HepG2 (cell line): ENCODE measurements at regions not wholly inside any gene's neighbourhood (a gene's known extent, or its start where the extent isn't known, plus 50 kb on each side); places are given as distances from the start of the nearest gene placed in this dataset.

Experiments
- ATAC-seq: fragments of 200-7000 bp; cut with Tn5 transposase; 3 replicates; pipeline ENCODE4 v1.9.1; 2020; ENCODE audit warnings: mild to moderate bottlenecking, moderate library complexity
- BruUV-seq: library from RNA; stranded (reverse); fragments of 400-500 nt; replicated peaks from 2 replicates; lab custom pipeline; 2021; lab: Mats Ljungman, UMichigan
- CTCF ChIA-PET: fragments of 300-600 bp; formaldehyde crosslinking; extraction: SDS; loops from one replicate; lab custom pipeline; 2021; ENCODE audit warnings: low total read pairs, inconsistent platforms, low intra/inter-chr PET ratio; lab: Yijun Ruan, JAX
- POLR2A ChIA-PET: fragments of 350-600 bp; sonication (Branson Sonifier 250); formaldehyde crosslinking; loops from one replicate; lab custom pipeline; 2020; ENCODE audit warnings: antibody characterized with exemption, inconsistent platforms; lab: Yijun Ruan, JAX
- DNase-seq: peaks from one replicate; pipeline ENCODE4 v3.0.0-alpha.2; 2015; ENCODE audit warnings: low spot score
- FAIRE-seq: peaks from 3 replicates; lab custom pipeline; 2011; peaks lifted over from hg19 to GRCh38; lab: Jason Lieb, UNC
- H2AFZ ChIP-seq: one replicate; pipeline ENCODE4 v1.6.1; 2011; ENCODE audit warnings: low read length, inconsistent platforms
- H3K27ac ChIP-seq: fragments of 300-600 bp; 3 replicates; pipeline ENCODE4 v1.8.0; 2011; ENCODE audit warnings: mixed run types, mild to moderate bottlenecking, mixed read lengths, low read length, inconsistent platforms; ENCODE audit not compliant: insufficient read depth; ENCODE audit errors: extremely low read length
- H3K27me3 ChIP-seq, 2 experiments: fragments of 200-600 bp in 1 of 2; 2 replicates in 1 of 2; 3 replicates in 1 of 2; pipeline versions ENCODE4 v1.6.0 to v1.8.0; 2011; ENCODE audit warnings: low read length in 2 of 2, mild to moderate bottlenecking in 2 of 2, moderate library complexity in 2 of 2, inconsistent platforms in 1 of 2; ENCODE audit not compliant: insufficient read depth in 2 of 2, control insufficient read depth in 1 of 2
- H3K36me3 ChIP-seq, 2 experiments: fragments of 200-600 bp in 1 of 2; replicated peaks in 1 of 2; 2 replicates in 1 of 2; 3 replicates in 1 of 2; pipeline versions ENCODE4 v1.5.1 to v1.8.0; 2011; ENCODE audit warnings: low read length in 2 of 2, inconsistent platforms in 1 of 2; ENCODE audit not compliant: insufficient read depth in 2 of 2, control insufficient read depth in 1 of 2
- H3K4me1 ChIP-seq: 2 replicates; pipeline ENCODE4 v1.5.1; 2012; ENCODE audit warnings: low read length, inconsistent platforms; ENCODE audit not compliant: insufficient read depth
- H3K4me2 ChIP-seq: 2 replicates; pipeline ENCODE4 v1.6.0; 2011; ENCODE audit warnings: low read depth, low read length, inconsistent platforms
- H3K4me3 ChIP-seq, 3 experiments: fragments of 200-600 bp in 1 of 3; sonication (generic), shearing (Covaris generic) in 1 of 3; replicated peaks in 1 of 3; 2 replicates each; pipeline ENCODE4 v1.5.1; 2011 to 2016; ENCODE audit warnings: low read length in 3 of 3, inconsistent platforms in 2 of 3, low read depth in 2 of 3, mild to moderate bottlenecking in 2 of 3, control low read depth in 1 of 3, mixed read lengths in 1 of 3; ENCODE audit not compliant: insufficient read depth in 1 of 3
- H3K79me2 ChIP-seq: one replicate; pipeline ENCODE4 v1.6.1; 2011; ENCODE audit warnings: low read length, inconsistent platforms; ENCODE audit not compliant: insufficient read depth
- H3K9ac ChIP-seq: 2 replicates; pipeline ENCODE4 v1.6.0; 2011; ENCODE audit warnings: mild to moderate bottlenecking, low read depth, low read length, inconsistent platforms; ENCODE audit not compliant: insufficient read depth
- H3K9me3 ChIP-seq: 2 replicates; pipeline ENCODE4 v1.5.1; 2012; ENCODE audit warnings: mild to moderate bottlenecking, low read length
- H4K20me1 ChIP-seq: 2 replicates; pipeline ENCODE4 v1.6.0; 2011; ENCODE audit warnings: inconsistent platforms, mild to moderate bottlenecking, low read length, moderate library complexity; ENCODE audit not compliant: insufficient read depth
- BORCS8-MEF2B ChIP-seq: sonication (generic); formaldehyde crosslinking; IDR thresholded peaks from 2 replicates; pipeline ENCODE4 v1.8.0; 2022; ENCODE audit warnings: mild to moderate bottlenecking, missing genetic modification reagents
- BRF2 ChIP-seq: sonication (generic); formaldehyde crosslinking; IDR thresholded peaks from 2 replicates; pipeline ENCODE4 v1.8.1; 2022; ENCODE audit warnings: mild to moderate bottlenecking, missing genetic modification reagents
- FIP1L1 ChIP-seq: fragments of 200-400 bp; formaldehyde crosslinking; IDR thresholded peaks from 2 replicates; pipeline ENCODE4 v1.6.1; 2018; ENCODE audit warnings: low read depth, mild to moderate bottlenecking, low read length, moderate library complexity, borderline replicate concordance; ENCODE audit not compliant: insufficient read depth
- FOXA3 ChIP-seq: IDR thresholded peaks from 2 replicates; pipeline ENCODE4 v1.6.1; 2016; ENCODE audit warnings: missing genetic modification reagents, missing compliant biosample characterization
- SP2 ChIP-seq: sonication (generic); formaldehyde crosslinking; IDR thresholded peaks from 2 replicates; pipeline ENCODE4 v1.5.1; 2020; ENCODE audit warnings: mild to moderate bottlenecking, missing genetic modification reagents
- ZC3H4 ChIP-seq: sonication (generic); formaldehyde crosslinking; IDR thresholded peaks from 2 replicates; pipeline ENCODE4 v1.4.0; 2020; ENCODE audit warnings: missing genetic modification reagents, borderline replicate concordance
- WGBS: methylation state at CpG from one replicate; pipeline ENCODE4 v1.1.6; 2017; ENCODE audit warnings: low lambda C conversion rate; 5-methylcytosine and 5-hydroxymethylcytosine counted together
- in situ Hi-C: cut with HindIII; loops from 2 replicates; pipeline ENCODE4 v1.10.0; 2017; ENCODE audit warnings: low pct_unique_long_range_greater_than_20kb; ENCODE audit not compliant: extremely low pct_ligation_motif_present
- intact Hi-C: fragments of 100-400 bp; cut with micrococcal nuclease; formaldehyde crosslinking; loops from one replicate; pipeline ENCODE4 v1.10.0; 2022; ENCODE audit not compliant: unreplicated experiment
- TF ChIP-seq, protein P1 (sequence below): sonication (generic); formaldehyde crosslinking; IDR thresholded peaks from 2 replicates; pipeline ENCODE4 v1.5.0; 2020; ENCODE audit warnings: mild to moderate bottlenecking, missing genetic modification reagents, borderline replicate concordance
- TF ChIP-seq, protein P2 (sequence below): sonication (generic); formaldehyde crosslinking; IDR thresholded peaks from 2 replicates; pipeline ENCODE4 v1.5.0; 2020; ENCODE audit warnings: missing genetic modification reagents, mild to moderate bottlenecking, borderline replicate concordance

GRCh38 chr17:65413390-65413789, 148.1 kb downstream of the AXIN2 start:
- H3K36me3 ChIP-seq, result no peaks in the 10 kb centered on the region
- no peak overlapping the region for H2AFZ ChIP-seq
- WGBS, result 29% methylated on average over 2 of the region's 2 CpGs
- no peak for ATAC-seq
- no peak for FAIRE-seq
- TF ChIP-seq FIP1L1 (no peak), BORCS8-MEF2B (no peak), ZC3H4 (CRISPR knock-in tag) (no peak), SP2 (CRISPR knock-in tag) (no peak), FOXA3 (no peak), BRF2 (no peak)
- TF ChIP-seq, protein P1, sequence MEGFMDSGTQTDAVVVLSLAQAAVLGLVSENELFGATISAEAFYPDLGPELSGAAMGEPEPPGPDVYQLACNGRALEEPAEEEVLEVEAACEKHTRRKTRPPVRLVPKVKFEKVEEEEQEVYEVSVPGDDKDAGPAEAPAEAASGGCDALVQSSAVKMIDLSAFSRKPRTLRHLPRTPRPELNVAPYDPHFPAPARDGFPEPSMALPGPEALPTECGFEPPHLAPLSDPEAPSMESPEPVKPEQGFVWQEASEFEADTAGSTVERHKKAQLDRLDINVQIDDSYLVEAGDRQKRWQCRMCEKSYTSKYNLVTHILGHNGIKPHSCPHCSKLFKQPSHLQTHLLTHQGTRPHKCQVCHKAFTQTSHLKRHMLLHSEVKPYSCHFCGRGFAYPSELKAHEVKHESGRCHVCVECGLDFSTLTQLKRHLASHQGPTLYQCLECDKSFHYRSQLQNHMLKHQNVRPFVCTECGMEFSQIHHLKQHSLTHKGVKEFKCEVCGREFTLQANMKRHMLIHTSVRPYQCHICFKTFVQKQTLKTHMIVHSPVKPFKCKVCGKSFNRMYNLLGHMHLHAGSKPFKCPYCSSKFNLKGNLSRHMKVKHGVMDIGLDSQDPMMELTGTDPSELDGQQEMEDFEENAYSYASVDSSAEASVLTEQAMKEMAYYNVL (CRISPR knock-in tag), result no peak
- TF ChIP-seq, protein P2, sequence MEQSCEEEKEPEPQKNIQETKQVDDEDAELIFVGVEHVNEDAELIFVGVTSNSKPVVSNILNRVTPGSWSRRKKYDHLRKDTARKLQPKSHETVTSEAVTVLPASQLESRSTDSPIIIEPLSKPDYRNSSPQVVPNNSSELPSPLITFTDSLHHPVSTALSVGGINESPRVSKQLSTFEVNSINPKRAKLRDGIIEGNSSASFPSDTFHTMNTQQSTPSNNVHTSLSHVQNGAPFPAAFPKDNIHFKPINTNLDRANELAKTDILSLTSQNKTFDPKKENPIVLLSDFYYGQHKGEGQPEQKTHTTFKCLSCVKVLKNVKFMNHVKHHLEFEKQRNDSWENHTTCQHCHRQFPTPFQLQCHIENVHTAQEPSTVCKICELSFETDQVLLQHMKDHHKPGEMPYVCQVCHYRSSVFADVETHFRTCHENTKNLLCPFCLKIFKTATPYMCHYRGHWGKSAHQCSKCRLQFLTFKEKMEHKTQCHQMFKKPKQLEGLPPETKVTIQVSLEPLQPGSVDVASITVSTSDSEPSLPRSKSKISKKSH (CRISPR knock-in tag), result no peak
- no peak overlapping the region for H3K27ac ChIP-seq
- no peak overlapping the region for H3K9ac ChIP-seq
- H3K79me2 ChIP-seq, result no peaks in the 10 kb centered on the region
- H4K20me1 ChIP-seq, result no peaks in the 10 kb centered on the region
- no peaks in the 10 kb centered on the region for H3K9me3 ChIP-seq
- POLR2A ChIA-PET, result no interaction called here
- in situ Hi-C loops (no loop called here), intact Hi-C loops (no loop called here)
- no peak overlapping the region for H3K4me2 ChIP-seq
- no peaks in the 10 kb centered on the region for H3K4me1 ChIP-seq
- BruUV-seq, result no TSS peak
- CTCF ChIA-PET, result no interaction called here
- DNase-seq, result no peak
- 0 out of 5 replicates have a peak, but pooled peaks cover 0 to 5% of the 10 kb centered on the region in 2 experiments for H3K27me3 ChIP-seq
- no peak overlapping the region for H3K4me3 ChIP-seq
